ENCODE measurements at regions not wholly inside any gene's neighbourhood (a gene's known extent, or its start where the extent isn't known, plus 50 kb on each side); places are given as distances from the start of the nearest gene placed in this dataset.

- TF ChIP-seq CTCF (conservative IDR thresholded peaks at IDR 0.05 in 1 of 2, IDR thresholded peaks at IDR 0.05 in 1 of 2; ENCODE audit: low read depth in 1 of 2, low read length in 2 of 2) (no peak), EZH2 (IDR thresholded peaks at IDR 0.05; ENCODE audit: low read length, missing control alignments) (no peak)
Measured at GRCh38 chr2:40867829-40868228, 415.9 kb upstream of the SLC8A1 start.

All from fibroblast of lung (primary cell).